H1 (cell line): ENCODE measurements at regions not wholly inside any gene's neighbourhood (a gene's known extent, or its start where the extent isn't known, plus 50 kb on each side); places are given as distances from the start of the nearest gene placed in this dataset.

Source experiments
- CTCF ChIA-PET: fragments of 300-600 bp; sonication (Branson Sonifier 250); formaldehyde crosslinking; loops from one replicate; lab custom pipeline; 2021; ENCODE audit not compliant: partially characterized antibody; lab: Charles Lee
- POLR2A ChIA-PET: fragments of 300-600 bp; sonication (Branson Sonifier 250); formaldehyde crosslinking; loops from one replicate; lab custom pipeline; 2021; ENCODE audit warnings: inconsistent platforms; ENCODE audit not compliant: partially characterized antibody; lab: Charles Lee
- DNase-seq, 2 experiments: peaks; one replicate each; pipeline versions ENCODE4 v3.0.0 to v3.0.0-alpha.2; 2010 to 2022; ENCODE audit warnings: low spot score in 2 of 2, low read depth in 1 of 2, mixed read lengths in 1 of 2
- FAIRE-seq: peaks from 2 replicates; lab custom pipeline; 2011; peaks lifted over from hg19 to GRCh38; lab: Jason Lieb, UNC
- H2AFZ ChIP-seq: 2 replicates; pipeline ENCODE4 v1.8.1; 2012; ENCODE audit warnings: low read length, inconsistent platforms
- H2AK5ac ChIP-seq: 2 replicates; pipeline ENCODE4 v1.6.1; 2013; ENCODE audit warnings: low read depth, low read length
- H2BK120ac ChIP-seq: replicated peaks from 2 replicates; pipeline ENCODE3; 2013; ENCODE audit warnings: low read depth, low read length, inconsistent platforms
- H2BK12ac ChIP-seq: 2 replicates; pipeline ENCODE4 v1.6.1; 2013; ENCODE audit warnings: low read depth, low read length
- H2BK15ac ChIP-seq: 2 replicates; pipeline ENCODE4 v1.6.1; 2013; ENCODE audit warnings: low read length
- H2BK20ac ChIP-seq: 2 replicates; pipeline ENCODE4 v1.6.1; 2013; ENCODE audit warnings: low read length
- H2BK5ac ChIP-seq: 2 replicates; pipeline ENCODE4 v1.6.1; 2013; ENCODE audit warnings: low read depth, low read length
- H3K14ac ChIP-seq: 2 replicates; pipeline ENCODE4 v1.6.1; 2013; ENCODE audit warnings: inconsistent platforms; ENCODE audit not compliant: insufficient read length
- H3K18ac ChIP-seq: 2 replicates; pipeline ENCODE4 v1.6.1; 2013; ENCODE audit warnings: low read length; ENCODE audit errors: extremely low read depth
- H3K23ac ChIP-seq: 2 replicates; pipeline ENCODE4 v1.6.1; 2013; ENCODE audit warnings: inconsistent platforms; ENCODE audit not compliant: insufficient read length
- H3K23me2 ChIP-seq: 2 replicates; pipeline ENCODE4 v1.6.1; 2013; ENCODE audit warnings: low read depth, low read length
- H3K27ac ChIP-seq: 2 replicates; pipeline ENCODE4 v1.6.1; 2011; ENCODE audit warnings: low read depth, low read length, inconsistent platforms
- H3K27me3 ChIP-seq, 4 experiments: replicated peaks in 1 of 4; 1 replicate in 1 of 4; 2 replicates in 3 of 4; pipeline versions ENCODE4 v1.6.1 to v1.8.1; 2011 to 2013; ENCODE audit warnings: low read length in 3 of 4, mild to moderate bottlenecking in 3 of 4, inconsistent platforms in 2 of 4, mixed read lengths in 2 of 4, moderate library complexity in 1 of 4; ENCODE audit not compliant: control insufficient read depth in 3 of 4, insufficient read depth in 3 of 4; ENCODE audit errors: extremely low read depth in 1 of 4
- H3K36me3 ChIP-seq, 4 experiments: 2 replicates each; pipeline versions ENCODE4 v1.6.1 to v1.8.1; 2011 to 2013; ENCODE audit warnings: mild to moderate bottlenecking in 4 of 4, low read length in 3 of 4, moderate library complexity in 2 of 4, control low read depth in 1 of 4, inconsistent platforms in 1 of 4; ENCODE audit not compliant: insufficient read depth in 4 of 4, control insufficient read depth in 2 of 4
- H3K4ac ChIP-seq: replicated peaks from 2 replicates; pipeline ENCODE3; 2013; ENCODE audit warnings: low read length, low read depth, mixed read lengths, inconsistent platforms; ENCODE audit not compliant: insufficient read length
- H3K4me1 ChIP-seq, 4 experiments: replicated peaks in 1 of 4; 1 replicate in 1 of 4; 2 replicates in 3 of 4; pipeline versions ENCODE4 v1.6.1 to v1.8.1; 2011 to 2013; ENCODE audit warnings: low read length in 3 of 4, inconsistent platforms in 2 of 4, mixed read lengths in 1 of 4; ENCODE audit not compliant: insufficient read depth in 4 of 4, control insufficient read depth in 3 of 4
- H3K4me2 ChIP-seq, 2 experiments: 2 replicates each; pipeline versions ENCODE4 v1.6.1 to v1.8.1; 2011 to 2013; ENCODE audit warnings: low read depth in 2 of 2, low read length in 2 of 2, control low read depth in 1 of 2, inconsistent platforms in 1 of 2, mild to moderate bottlenecking in 1 of 2; ENCODE audit not compliant: insufficient read depth in 1 of 2
- H3K4me3 ChIP-seq, 4 experiments: fragments of 200-600, 300-600 bp in 1 of 4; sonication (generic), shearing (Covaris generic), sonication (Bioruptor Twin) in 1 of 4; 2 replicates each; pipeline versions ENCODE4 v1.5.1 to v1.8.1; 2011 to 2016; ENCODE audit warnings: low read length in 4 of 4, low read depth in 3 of 4, control low read depth in 2 of 4, inconsistent platforms in 2 of 4, mild to moderate bottlenecking in 2 of 4, mixed read lengths in 1 of 4, moderate library complexity in 1 of 4; ENCODE audit not compliant: insufficient read depth in 2 of 4; ENCODE audit errors: extremely low read depth in 1 of 4
- H3K56ac ChIP-seq: replicated peaks from 2 replicates; pipeline ENCODE3; 2013; ENCODE audit warnings: low read depth, mild to moderate bottlenecking, mixed read lengths, low read length, inconsistent platforms; ENCODE audit not compliant: insufficient read length
- H3K79me1 ChIP-seq: 2 replicates; pipeline ENCODE4 v1.6.1; 2013; ENCODE audit warnings: low read depth, low read length, control low read depth
- H3K79me2 ChIP-seq, 2 experiments: 2 replicates each; pipeline versions ENCODE4 v1.6.1 to v1.8.1; 2012 to 2013; ENCODE audit warnings: low read length in 2 of 2, mild to moderate bottlenecking in 2 of 2, inconsistent platforms in 1 of 2; ENCODE audit not compliant: insufficient read depth in 2 of 2, control insufficient read depth in 1 of 2
- H3K9ac ChIP-seq, 4 experiments: replicated peaks in 1 of 4; 1 replicate in 1 of 4; 2 replicates in 3 of 4; pipeline versions ENCODE4 v1.6.1 to v1.8.1; 2011 to 2013; ENCODE audit warnings: low read depth in 3 of 4, low read length in 3 of 4, control low read depth in 2 of 4, mild to moderate bottlenecking in 2 of 4, moderate library complexity in 2 of 4, inconsistent platforms in 1 of 4; ENCODE audit errors: extremely low read depth in 1 of 4
- H3K9me3 ChIP-seq, 2 experiments: 2 replicates each; pipeline versions ENCODE4 v1.6.1 to v1.8.1; 2012 to 2013; ENCODE audit warnings: mild to moderate bottlenecking in 2 of 2, moderate library complexity in 2 of 2, control low read depth in 1 of 2, inconsistent platforms in 1 of 2, low read depth in 1 of 2, low read length in 1 of 2, mixed read lengths in 1 of 2; ENCODE audit not compliant: insufficient read depth in 2 of 2
- H4K20me1 ChIP-seq, 2 experiments: replicated peaks in 1 of 2; 2 replicates each; pipeline versions ENCODE3 to v1.8.1; 2011 to 2013; ENCODE audit warnings: inconsistent platforms in 2 of 2, low read length in 2 of 2, mild to moderate bottlenecking in 1 of 2; ENCODE audit not compliant: insufficient read depth in 2 of 2, control insufficient read depth in 1 of 2
- H4K5ac ChIP-seq: 2 replicates; pipeline ENCODE4 v1.6.1; 2013; ENCODE audit warnings: low read length, low read depth, mixed read lengths, inconsistent platforms; ENCODE audit not compliant: insufficient read length
- H4K8ac ChIP-seq: 2 replicates; pipeline ENCODE4 v1.8.0; 2013; ENCODE audit warnings: mild to moderate bottlenecking, moderate library complexity, low read length, inconsistent platforms; ENCODE audit not compliant: insufficient read depth; ENCODE audit errors: extremely low read depth
- H4K91ac ChIP-seq: replicated peaks from 2 replicates; pipeline ENCODE3; 2013; ENCODE audit warnings: low read length, mixed read lengths, inconsistent platforms; ENCODE audit not compliant: insufficient read length
- ASH2L ChIP-seq: fragments of 200-600, 300-600 bp; sonication (generic); IDR thresholded peaks from one replicate; pipeline ENCODE4 v1.7.1; 2017; ENCODE audit warnings: low read length
- BRCA1 ChIP-seq: IDR thresholded peaks from 2 replicates; pipeline ENCODE4 v1.6.1; 2012; ENCODE audit warnings: low read depth, low read length, improper control_type of control experiment
- CBX8 ChIP-seq: fragments of 300-800, 300-1000 bp; sonication (generic); IDR thresholded peaks from 2 replicates; pipeline ENCODE4 v1.7.1; 2016; ENCODE audit warnings: low read depth, low read length, borderline replicate concordance
- CHD1 ChIP-seq: IDR thresholded peaks from 2 replicates; pipeline ENCODE4 v1.6.1; 2012; ENCODE audit warnings: low read depth, low read length, improper control_type of control experiment
- CTBP2 ChIP-seq: IDR thresholded peaks from 2 replicates; pipeline ENCODE4 v1.7.0; 2011; ENCODE audit warnings: borderline replicate concordance, mild to moderate bottlenecking, moderate library complexity, mixed read lengths, low read length; ENCODE audit not compliant: insufficient read depth, insufficient read length
- GABPA ChIP-seq: IDR thresholded peaks from 2 replicates; pipeline ENCODE4 v1.6.1; 2011; ENCODE audit warnings: mild to moderate bottlenecking, low read length, moderate library complexity, borderline replicate concordance; ENCODE audit not compliant: insufficient read depth
- HDAC2 ChIP-seq, 2 experiments: fragments of 300-600 bp in 1 of 2; sonication (generic) in 1 of 2; IDR thresholded peaks; 2 replicates each; pipeline ENCODE4 v1.6.1; 2011 to 2012; ENCODE audit warnings: low read depth in 2 of 2, low read length in 2 of 2, mild to moderate bottlenecking in 2 of 2, moderate library complexity in 2 of 2, borderline replicate concordance in 1 of 2, inconsistent platforms in 1 of 2
- HDAC6 ChIP-seq: IDR thresholded peaks from one replicate; pipeline ENCODE4 v1.7.1; 2012; ENCODE audit warnings: low read depth, mild to moderate bottlenecking, inconsistent platforms, low read length, moderate library complexity
- JUND ChIP-seq: IDR thresholded peaks from 2 replicates; pipeline ENCODE4 v1.6.1; 2011; ENCODE audit warnings: mild to moderate bottlenecking, improper control_type of control experiment, low read length
- POLR2AphosphoS5 ChIP-seq: IDR thresholded peaks from 2 replicates; pipeline ENCODE4 v1.6.1; 2011; ENCODE audit warnings: low read depth, low read length
- RAD21 ChIP-seq, 2 experiments: IDR thresholded peaks in 1 of 2; conservative IDR thresholded peaks in 1 of 2; 2 replicates each; pipeline ENCODE4 v1.6.1; 2011; ENCODE audit warnings: low read depth in 2 of 2, low read length in 2 of 2, improper control_type of control experiment in 1 of 2, inconsistent platforms in 1 of 2, mild to moderate bottlenecking in 1 of 2, moderate library complexity in 1 of 2
- SIX5 ChIP-seq: IDR thresholded peaks from 2 replicates; pipeline ENCODE4 v1.6.1; 2011; ENCODE audit warnings: mild to moderate bottlenecking, low read depth, low read length
- SP2 ChIP-seq: IDR thresholded peaks from 2 replicates; pipeline ENCODE4 v1.6.1; 2012; ENCODE audit warnings: mild to moderate bottlenecking, low read length, inconsistent platforms
- SRF ChIP-seq: IDR thresholded peaks from 2 replicates; pipeline ENCODE4 v1.6.1; 2011; ENCODE audit warnings: mild to moderate bottlenecking, low read depth, low read length, moderate library complexity
- TCF12 ChIP-seq: IDR thresholded peaks from 2 replicates; pipeline ENCODE4 v1.6.1; 2011; ENCODE audit warnings: low read depth, mild to moderate bottlenecking, low read length
- ZNF274 ChIP-seq: IDR thresholded peaks from 2 replicates; pipeline ENCODE4 v1.7.0; 2012; ENCODE audit warnings: low read length, borderline replicate concordance; ENCODE audit errors: extremely low read depth
- WGBS, 2 experiments: shearing (Covaris generic) in 1 of 2; methylation state at CpG; one replicate each; pipeline versions ENCODE4 v1.1.6 to v1.1.7; 2013 to 2015; ENCODE audit warnings: low lambda C conversion rate in 2 of 2, mixed read lengths in 2 of 2, inconsistent platforms in 1 of 2, low coverage in 1 of 2, missing lambda C conversion rate in 1 of 2; ENCODE audit not compliant: insufficient replicate concordance in 2 of 2, insufficient coverage in 1 of 2, insufficient read length in 1 of 2; ENCODE audit errors: extremely low coverage in 1 of 2, missing lambda C conversion rate in 1 of 2; 5-methylcytosine and 5-hydroxymethylcytosine counted together

DNA sequence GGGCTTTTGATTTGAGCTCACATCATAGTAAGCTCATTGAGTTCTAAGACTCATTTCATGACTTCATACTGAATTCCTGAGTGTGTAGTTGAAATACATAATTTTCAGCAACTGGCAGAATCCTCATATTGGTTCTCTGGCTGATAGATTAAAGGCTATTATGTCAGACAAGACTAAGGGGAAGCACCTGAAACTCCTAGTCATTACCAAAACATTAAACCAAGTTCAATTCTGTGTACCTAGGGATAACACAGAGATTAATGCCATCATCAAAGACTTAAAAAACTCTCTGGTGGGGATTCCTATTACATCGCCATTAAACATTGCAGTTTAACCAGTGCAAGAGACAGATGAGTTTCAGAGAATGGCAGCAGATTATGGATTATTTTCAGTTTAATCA, 339.1 kb downstream of the PTPRC start:
- H3K79me1 ChIP-seq, result no peaks in the 10 kb centered on the region
- H3K36me3 ChIP-seq, result no peaks in the 10 kb centered on the region
- no peak overlapping the region for H2BK15ac ChIP-seq
- no peaks in the 10 kb centered on the region; a peak in 1 of 7 replicates for H3K4me1 ChIP-seq
- 79% methylated on average over 1 of the region's 1 CpG; no CpG with 5 or more reads in 1 of the 2 experiments for WGBS, 2 experiments
- no peak overlapping the region for H2BK20ac ChIP-seq
- DNase-seq (no peak), FAIRE-seq (no peak)
- H3K4ac ChIP-seq, result no peak overlapping the region
- no peak overlapping the region for H2AFZ ChIP-seq
- H2BK120ac ChIP-seq, result no peak overlapping the region
- H3K23ac ChIP-seq, result no peak overlapping the region
- H2BK12ac ChIP-seq, result no peak overlapping the region
- H3K18ac ChIP-seq, result no peak overlapping the region
- H4K8ac ChIP-seq, result no peak overlapping the region
- CTCF ChIA-PET, result interaction anchor here (0.8 to 1.0 kb wide), 2 partner anchors 12 to 17 kb away, joined by 3 read pairs; no protein-coding TSS in a partner anchor
- no peak overlapping the region for H3K4me3 ChIP-seq
- POLR2A ChIA-PET, result no interaction called here
- H3K14ac ChIP-seq, result no peak overlapping the region
- H2AK5ac ChIP-seq, result no peak overlapping the region
- H3K4me2 ChIP-seq, result no peak overlapping the region
- H3K56ac ChIP-seq, result no peak overlapping the region
- no peak overlapping the region for H4K5ac ChIP-seq
- no peak overlapping the region for H3K9ac ChIP-seq
- no peak overlapping the region for H3K27ac ChIP-seq
- H3K9me3 ChIP-seq, result no peaks in the 10 kb centered on the region
- no peaks in the 10 kb centered on the region for H3K27me3 ChIP-seq
- no peak overlapping the region for H2BK5ac ChIP-seq
- H4K20me1 ChIP-seq, result no peaks in the 10 kb centered on the region
- H3K79me2 ChIP-seq, result no peaks in the 10 kb centered on the region
- H3K23me2 ChIP-seq, result no peaks in the 10 kb centered on the region
- no peak overlapping the region for H4K91ac ChIP-seq
- TF ChIP-seq SRF, result no peak
- TF ChIP-seq CTBP2, result no peak
- no peak for TF ChIP-seq POLR2AphosphoS5
- TF ChIP-seq HDAC2 (IDR thresholded peaks at IDR 0.05; ENCODE audit: borderline replicate concordance in 1 of 2, low read depth in 2 of 2, low read length in 2 of 2), result no peak
- TF ChIP-seq SIX5, result no peak
- TF ChIP-seq CBX8, result no peak
- no peak for TF ChIP-seq ZNF274
- TF ChIP-seq SP2, result no peak
- no peak for TF ChIP-seq HDAC6
- TF ChIP-seq ASH2L, result no peak
- TF ChIP-seq BRCA1, result no peak
- no peak for TF ChIP-seq TCF12
- no peak for TF ChIP-seq GABPA
- TF ChIP-seq CHD1, result no peak
- no peak for TF ChIP-seq JUND
- no peak for TF ChIP-seq RAD21 (IDR thresholded peaks at IDR 0.05 in 1 of 2, conservative IDR thresholded peaks at IDR 0.05 in 1 of 2; ENCODE audit: low read depth in 2 of 2, low read length in 2 of 2)
